HepG2 (cell line): ENCODE measurements at regions not wholly inside any gene's neighbourhood (a gene's known extent, or its start where the extent isn't known, plus 50 kb on each side); places are given as distances from the start of the nearest gene placed in this dataset.

Source experiments
- E2F1 ChIP-seq: sonication (generic); formaldehyde crosslinking; IDR thresholded peaks from 2 replicates; pipeline ENCODE4 v1.5.0; 2020; ENCODE audit warnings: missing genetic modification reagents
- EP300 ChIP-seq, 3 experiments: sonication (generic) in 1 of 3; formaldehyde crosslinking in 1 of 3; IDR thresholded peaks; 2 replicates each; pipeline versions ENCODE4 v1.5.1 to v1.6.1; 2011 to 2020; ENCODE audit warnings: low read depth in 2 of 3, low read length in 2 of 3, borderline replicate concordance in 1 of 3, improper control_type of control experiment in 1 of 3, mild to moderate bottlenecking in 1 of 3, missing genetic modification reagents in 1 of 3, moderate library complexity in 1 of 3
- HBP1 ChIP-seq: IDR thresholded peaks from 2 replicates; pipeline ENCODE4 v1.6.1; 2016; ENCODE audit warnings: low read depth, control low read depth
- KLF9 ChIP-seq: IDR thresholded peaks from 2 replicates; pipeline ENCODE4 v1.6.1; 2016; ENCODE audit warnings: low read depth
- MYNN ChIP-seq: sonication (generic); formaldehyde crosslinking; IDR thresholded peaks from 2 replicates; pipeline ENCODE4 v1.4.0; 2020; ENCODE audit warnings: mild to moderate bottlenecking, low read depth, missing genetic modification reagents
- TCF12 ChIP-seq, 2 experiments: fragments of 450-650 bp in 1 of 2; sonication (generic) in 1 of 2; formaldehyde crosslinking in 1 of 2; IDR thresholded peaks; 2 replicates each; pipeline versions ENCODE4 v1.6.1 to v1.8.0; 2017 to 2022; ENCODE audit warnings: antibody characterized with exemption in 1 of 2, mild to moderate bottlenecking in 1 of 2, missing genetic modification reagents in 1 of 2, moderate library complexity in 1 of 2
- ZKSCAN1 ChIP-seq: fragments of 150-350 bp; IDR thresholded peaks from 2 replicates; pipeline ENCODE4 v1.6.1; 2014; ENCODE audit warnings: low read length
- TF ChIP-seq, protein P1 (sequence below): sonication (generic); formaldehyde crosslinking; IDR thresholded peaks from 2 replicates; pipeline ENCODE4 v1.5.0; 2020; ENCODE audit warnings: mild to moderate bottlenecking, missing genetic modification reagents, moderate library complexity
- TF ChIP-seq, protein P2 (sequence below): sonication (generic); formaldehyde crosslinking; IDR thresholded peaks from one replicate; pipeline ENCODE4 v1.5.1; 2020; ENCODE audit warnings: mild to moderate bottlenecking, missing genetic modification reagents; ENCODE audit errors: not compliant biosample characterization
- TF ChIP-seq, protein P3 (sequence below): sonication (generic); formaldehyde crosslinking; IDR thresholded peaks from 2 replicates; pipeline ENCODE4 v1.4.0; 2020; ENCODE audit warnings: missing genetic modification reagents

- TF ChIP-seq, protein P1, sequence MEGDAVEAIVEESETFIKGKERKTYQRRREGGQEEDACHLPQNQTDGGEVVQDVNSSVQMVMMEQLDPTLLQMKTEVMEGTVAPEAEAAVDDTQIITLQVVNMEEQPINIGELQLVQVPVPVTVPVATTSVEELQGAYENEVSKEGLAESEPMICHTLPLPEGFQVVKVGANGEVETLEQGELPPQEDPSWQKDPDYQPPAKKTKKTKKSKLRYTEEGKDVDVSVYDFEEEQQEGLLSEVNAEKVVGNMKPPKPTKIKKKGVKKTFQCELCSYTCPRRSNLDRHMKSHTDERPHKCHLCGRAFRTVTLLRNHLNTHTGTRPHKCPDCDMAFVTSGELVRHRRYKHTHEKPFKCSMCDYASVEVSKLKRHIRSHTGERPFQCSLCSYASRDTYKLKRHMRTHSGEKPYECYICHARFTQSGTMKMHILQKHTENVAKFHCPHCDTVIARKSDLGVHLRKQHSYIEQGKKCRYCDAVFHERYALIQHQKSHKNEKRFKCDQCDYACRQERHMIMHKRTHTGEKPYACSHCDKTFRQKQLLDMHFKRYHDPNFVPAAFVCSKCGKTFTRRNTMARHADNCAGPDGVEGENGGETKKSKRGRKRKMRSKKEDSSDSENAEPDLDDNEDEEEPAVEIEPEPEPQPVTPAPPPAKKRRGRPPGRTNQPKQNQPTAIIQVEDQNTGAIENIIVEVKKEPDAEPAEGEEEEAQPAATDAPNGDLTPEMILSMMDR: no peak
- TF ChIP-seq EP300 (IDR thresholded peaks at IDR 0.05; ENCODE audit: low read depth in 2 of 2, low read length in 2 of 2): no peak
- TF ChIP-seq EP300 (CRISPR knock-in tag; IDR thresholded peaks at IDR 0.05; ENCODE audit: borderline replicate concordance): no peak
- TF ChIP-seq, protein P2, sequence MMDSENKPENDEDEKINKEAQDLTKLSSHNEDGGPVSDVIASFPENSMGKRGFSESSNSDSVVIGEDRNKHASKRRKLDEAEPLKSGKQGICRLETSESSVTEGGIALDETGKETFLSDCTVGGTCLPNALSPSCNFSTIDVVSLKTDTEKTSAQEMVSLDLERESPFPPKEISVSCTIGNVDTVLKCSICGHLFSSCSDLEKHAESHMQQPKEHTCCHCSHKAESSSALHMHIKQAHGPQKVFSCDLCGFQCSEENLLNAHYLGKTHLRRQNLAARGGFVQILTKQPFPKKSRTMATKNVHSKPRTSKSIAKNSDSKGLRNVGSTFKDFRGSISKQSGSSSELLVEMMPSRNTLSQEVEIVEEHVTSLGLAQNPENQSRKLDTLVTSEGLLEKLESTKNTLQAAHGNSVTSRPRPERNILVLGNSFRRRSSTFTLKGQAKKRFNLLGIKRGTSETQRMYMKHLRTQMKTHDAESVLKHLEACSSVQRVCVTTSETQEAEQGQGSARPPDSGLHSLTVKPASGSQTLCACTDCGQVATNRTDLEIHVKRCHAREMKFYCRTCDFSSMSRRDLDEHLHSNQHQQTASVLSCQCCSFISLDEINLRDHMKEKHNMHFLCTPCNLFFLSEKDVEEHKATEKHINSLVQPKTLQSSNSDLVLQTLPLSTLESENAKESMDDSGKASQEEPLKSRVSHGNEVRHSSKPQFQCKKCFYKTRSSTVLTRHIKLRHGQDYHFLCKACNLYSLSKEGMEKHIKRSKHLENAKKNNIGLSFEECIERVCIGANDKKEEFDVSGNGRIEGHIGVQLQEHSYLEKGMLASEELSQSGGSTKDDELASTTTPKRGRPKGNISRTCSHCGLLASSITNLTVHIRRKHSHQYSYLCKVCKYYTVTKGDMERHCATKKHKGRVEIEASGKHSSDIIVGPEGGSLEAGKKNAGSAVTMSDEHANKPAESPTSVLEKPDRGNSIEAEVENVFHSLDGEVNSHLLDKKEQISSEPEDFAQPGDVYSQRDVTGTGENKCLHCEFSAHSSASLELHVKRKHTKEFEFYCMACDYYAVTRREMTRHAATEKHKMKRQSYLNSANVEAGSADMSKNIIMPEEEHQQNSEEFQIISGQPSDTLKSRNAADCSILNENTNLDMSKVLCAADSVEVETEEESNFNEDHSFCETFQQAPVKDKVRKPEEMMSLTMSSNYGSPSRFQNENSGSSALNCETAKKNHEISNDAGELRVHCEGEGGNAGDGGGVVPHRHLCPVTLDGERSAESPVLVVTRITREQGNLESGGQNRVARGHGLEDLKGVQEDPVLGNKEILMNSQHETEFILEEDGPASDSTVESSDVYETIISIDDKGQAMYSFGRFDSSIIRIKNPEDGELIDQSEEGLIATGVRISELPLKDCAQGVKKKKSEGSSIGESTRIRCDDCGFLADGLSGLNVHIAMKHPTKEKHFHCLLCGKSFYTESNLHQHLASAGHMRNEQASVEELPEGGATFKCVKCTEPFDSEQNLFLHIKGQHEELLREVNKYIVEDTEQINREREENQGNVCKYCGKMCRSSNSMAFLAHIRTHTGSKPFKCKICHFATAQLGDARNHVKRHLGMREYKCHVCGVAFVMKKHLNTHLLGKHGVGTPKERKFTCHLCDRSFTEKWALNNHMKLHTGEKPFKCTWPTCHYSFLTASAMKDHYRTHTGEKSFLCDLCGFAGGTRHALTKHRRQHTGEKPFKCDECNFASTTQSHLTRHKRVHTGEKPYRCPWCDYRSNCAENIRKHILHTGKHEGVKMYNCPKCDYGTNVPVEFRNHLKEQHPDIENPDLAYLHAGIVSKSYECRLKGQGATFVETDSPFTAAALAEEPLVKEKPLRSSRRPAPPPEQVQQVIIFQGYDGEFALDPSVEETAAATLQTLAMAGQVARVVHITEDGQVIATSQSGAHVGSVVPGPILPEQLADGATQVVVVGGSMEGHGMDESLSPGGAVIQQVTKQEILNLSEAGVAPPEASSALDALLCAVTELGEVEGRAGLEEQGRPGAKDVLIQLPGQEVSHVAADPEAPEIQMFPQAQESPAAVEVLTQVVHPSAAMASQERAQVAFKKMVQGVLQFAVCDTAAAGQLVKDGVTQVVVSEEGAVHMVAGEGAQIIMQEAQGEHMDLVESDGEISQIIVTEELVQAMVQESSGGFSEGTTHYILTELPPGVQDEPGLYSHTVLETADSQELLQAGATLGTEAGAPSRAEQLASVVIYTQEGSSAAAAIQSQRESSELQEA (CRISPR knock-in tag): no peak
- TF ChIP-seq TCF12 (IDR thresholded peaks at IDR 0.05): no peak
- no peak for TF ChIP-seq TCF12 (CRISPR knock-in tag; IDR thresholded peaks at IDR 0.05)
- TF ChIP-seq ZKSCAN1: no peak
- TF ChIP-seq E2F1 (CRISPR knock-in tag): no peak
- TF ChIP-seq MYNN (CRISPR knock-in tag): no peak
- TF ChIP-seq, protein P3, sequence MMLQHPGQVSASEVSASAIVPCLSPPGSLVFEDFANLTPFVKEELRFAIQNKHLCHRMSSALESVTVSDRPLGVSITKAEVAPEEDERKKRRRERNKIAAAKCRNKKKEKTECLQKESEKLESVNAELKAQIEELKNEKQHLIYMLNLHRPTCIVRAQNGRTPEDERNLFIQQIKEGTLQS (CRISPR knock-in tag): no peak
- TF ChIP-seq HBP1 (CRISPR knock-in tag): no peak
- no peak for TF ChIP-seq KLF9 (CRISPR knock-in tag)
Measured at GRCh38 chrY:16572061-16572460, 1308.0 kb downstream of the CDY2B start.
